Breast epithelium (tissue), 4 donors: ENCODE measurements at regions not wholly inside any gene's neighbourhood (a gene's known extent, or its start where the extent isn't known, plus 50 kb on each side); places are given as distances from the start of the nearest gene placed in this dataset.

Experiments used
- DNase-seq, 2 donors: peaks; one replicate each; pipeline ENCODE4 v3.0.0-alpha.2; 2019; ENCODE audit warnings: low spot score in 2 of 2
- H3K27ac ChIP-seq, 2 donors: fragments of 200-600 bp; sonication (generic) in 1 of 2; one replicate each; pipeline ENCODE4 v1.5.1; 2016 to 2019; ENCODE audit warnings: mild to moderate bottlenecking in 1 of 2
- H3K27me3 ChIP-seq, 2 donors: fragments of 200-600 bp; sonication (generic) in 1 of 2; one replicate each; pipeline versions ENCODE4 v1.5.1 to v1.6.0; 2017 to 2019; ENCODE audit warnings: control low read depth in 1 of 2, mild to moderate bottlenecking in 1 of 2
- H3K36me3 ChIP-seq: fragments of 200-600 bp; one replicate; pipeline ENCODE4 v1.5.1; 2019
- H3K4me1 ChIP-seq, 2 donors: fragments of 200-600 bp; sonication (generic); one replicate each; pipeline ENCODE4 v1.5.1; 2016 to 2019; ENCODE audit warnings: control low read depth in 1 of 2
- H3K4me3 ChIP-seq, 3 donors: fragments of 200-600 bp; sonication (generic); 1 replicate in 2 of 3; 2 replicates in 1 of 3; pipeline ENCODE4 v1.5.1; 2016 to 2019; ENCODE audit warnings: mild to moderate bottlenecking in 3 of 3, moderate library complexity in 2 of 3
- H3K9me3 ChIP-seq, 2 donors: fragments of 200-600 bp; sonication (generic) in 1 of 2; one replicate each; pipeline ENCODE4 v1.5.1; 2016 to 2019; ENCODE audit warnings: control low read depth in 1 of 2
- CTCF ChIP-seq, 3 donors: fragments of 450-650 bp; IDR thresholded peaks; one replicate each; pipeline ENCODE4 v1.5.1; 2016 to 2017; ENCODE audit warnings: antibody characterized with exemption in 3 of 3, mild to moderate bottlenecking in 3 of 3, moderate library complexity in 3 of 3
- POLR2A ChIP-seq: fragments of 450-650 bp; IDR thresholded peaks from one replicate; pipeline ENCODE4 v1.6.1; 2016; ENCODE audit warnings: antibody characterized with exemption, mild to moderate bottlenecking, moderate library complexity
- POLR2AphosphoS5 ChIP-seq, 3 donors: sonication (generic); formaldehyde crosslinking; IDR thresholded peaks; one replicate each; pipeline ENCODE4 v1.6.1; 2017; ENCODE audit warnings: antibody characterized with exemption in 3 of 3
- intact Hi-C: fragments of 100-400 bp; cut with DNase I; formaldehyde crosslinking; loops from one replicate; pipeline ENCODE4 v1.15.1; 2023; ENCODE audit warnings: low total_unique reads

DNA sequence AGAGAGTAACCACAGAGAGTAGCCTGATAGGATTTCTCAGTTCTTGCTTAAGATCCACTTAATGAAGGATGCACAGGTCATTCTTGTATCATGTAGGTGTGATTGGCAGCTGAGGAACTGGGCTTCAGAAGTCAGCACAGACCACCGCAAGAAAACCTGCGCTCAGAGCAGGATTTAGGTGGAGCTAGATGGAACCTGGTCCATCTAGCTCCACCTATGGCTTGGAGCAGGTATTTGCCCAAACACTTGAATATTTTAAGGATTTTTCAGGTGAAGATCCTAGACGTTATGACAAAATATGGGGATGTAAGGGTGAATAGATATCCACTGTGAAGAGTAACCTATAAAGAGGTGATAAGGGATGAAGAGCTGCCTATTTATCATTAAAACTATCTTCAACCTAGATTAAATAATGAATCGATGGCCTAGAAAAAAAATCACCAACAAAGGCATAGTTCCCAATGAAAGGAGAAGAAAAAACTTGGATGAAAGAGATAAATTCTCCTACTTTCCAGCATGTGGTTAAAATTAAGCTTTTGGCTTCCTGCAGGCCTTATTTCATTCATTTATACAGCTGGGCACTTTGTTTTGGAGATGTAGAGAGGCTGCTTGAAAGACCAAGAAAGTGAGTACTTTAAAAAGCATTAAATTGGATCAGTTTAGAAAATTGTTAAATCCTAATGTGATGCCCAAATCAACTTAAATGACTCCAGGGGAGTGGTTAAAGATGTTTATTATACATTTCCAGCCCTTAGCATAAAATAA, 778.4 kb upstream of the GJE1 start:
- TF ChIP-seq POLR2A (no peak), CTCF (IDR thresholded peaks at IDR 0.05) (no peak), POLR2AphosphoS5 (IDR thresholded peaks at IDR 0.05) (no peak)
- H3K27ac ChIP-seq: no peak overlapping the region
- no peak overlapping the region for H3K4me3 ChIP-seq
- intact Hi-C loops: no loop called here
- no peaks in the 10 kb centered on the region for H3K4me1 ChIP-seq
- no peak for DNase-seq
- peaks cover 0 to 6% of the 10 kb centered on the region in 2 donors for H3K9me3 ChIP-seq
- H3K36me3 ChIP-seq: no peaks in the 10 kb centered on the region
- H3K27me3 ChIP-seq: no peaks in the 10 kb centered on the region

DNA sequence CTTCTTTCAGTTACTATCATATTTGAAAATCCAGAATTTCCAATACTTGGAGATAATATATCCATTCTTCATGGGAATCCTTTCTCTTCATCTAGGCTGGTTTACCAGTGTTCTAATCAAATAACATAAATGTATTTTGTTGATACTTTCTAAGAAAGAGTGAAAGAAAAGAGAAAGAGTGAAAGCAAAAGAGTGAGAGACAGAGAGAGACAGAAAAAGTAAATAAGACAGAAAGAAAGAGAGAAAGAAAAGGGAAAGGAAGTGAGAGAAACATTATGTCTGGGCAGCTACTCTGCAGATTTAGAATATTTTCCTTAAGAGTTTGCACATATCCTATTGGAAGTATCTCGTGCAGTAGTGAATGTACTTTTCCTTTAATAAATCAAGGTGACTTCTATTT, 781.0 kb upstream of the GJE1 start:
- Histone ChIP-seq H3K9me3 (no peaks in the 10 kb centered on the region), H3K36me3 (no peaks in the 10 kb centered on the region), H3K27me3 (no peaks in the 10 kb centered on the region), H3K4me3 (no peak overlapping the region), H3K4me1 (no peaks in the 10 kb centered on the region), H3K27ac (no peak overlapping the region)
- TF ChIP-seq POLR2A (no peak), CTCF (IDR thresholded peaks at IDR 0.05) (no peak)
- intact Hi-C loops: no loop called here
- no peak for DNase-seq

DNA sequence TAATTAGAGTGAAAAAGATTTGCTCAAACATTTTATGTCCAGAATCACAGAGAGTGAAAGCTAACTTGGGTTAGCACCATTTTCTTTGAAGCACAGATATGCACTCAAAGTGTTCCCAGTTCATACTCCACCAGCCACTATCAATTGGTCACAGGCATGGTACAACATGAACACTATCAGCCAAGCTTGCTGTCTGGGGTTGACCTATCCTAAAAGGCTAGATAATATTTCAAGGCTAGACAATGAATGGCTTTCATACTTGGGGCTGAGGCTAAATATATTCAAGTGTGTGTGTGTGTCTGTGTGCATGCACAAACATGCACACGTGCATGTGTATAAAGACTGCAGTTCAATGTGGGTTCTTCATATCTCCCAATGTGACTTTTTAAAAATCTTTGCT, 783.0 kb upstream of the GJE1 start:
- no peak for DNase-seq
- intact Hi-C loops: no loop called here
- no peak for TF ChIP-seq POLR2A
- no peak for TF ChIP-seq POLR2AphosphoS5 (IDR thresholded peaks at IDR 0.05)
- no peak for TF ChIP-seq CTCF (IDR thresholded peaks at IDR 0.05)

GRCh38 chr6:141347906-141348492, 784.7 kb upstream of the GJE1 start:
- DNase-seq: no peak
- H3K27me3 ChIP-seq: no peaks in the 10 kb centered on the region
- TF ChIP-seq POLR2A (no peak), CTCF (IDR thresholded peaks at IDR 0.05) (no peak), POLR2AphosphoS5 (IDR thresholded peaks at IDR 0.05) (no peak)
- H3K27ac ChIP-seq: no peak overlapping the region
- intact Hi-C loops: no loop called here
- H3K4me3 ChIP-seq: no peak overlapping the region
- H3K9me3 ChIP-seq: no peaks in the 10 kb centered on the region
- no peaks in the 10 kb centered on the region for H3K36me3 ChIP-seq
- H3K4me1 ChIP-seq: no peaks in the 10 kb centered on the region

More for the DNA sequence above, 783.0 kb upstream of the GJE1 start:
- Histone ChIP-seq H3K27me3 (no peaks in the 10 kb centered on the region), H3K9me3 (no peaks in the 10 kb centered on the region), H3K4me1 (no peaks in the 10 kb centered on the region), H3K36me3 (no peaks in the 10 kb centered on the region), H3K27ac (no peak overlapping the region), H3K4me3 (no peak overlapping the region)

- Histone ChIP-seq H3K4me3 (no peak overlapping the region), H3K36me3 (no peaks in the 10 kb centered on the region), H3K27ac (no peak overlapping the region), H3K9me3 (no peaks in the 10 kb centered on the region), H3K4me1 (no peaks in the 10 kb centered on the region), H3K27me3 (no peaks in the 10 kb centered on the region)
- TF ChIP-seq POLR2AphosphoS5 (IDR thresholded peaks at IDR 0.05): no peak
- no peak for TF ChIP-seq CTCF (IDR thresholded peaks at IDR 0.05)
- TF ChIP-seq POLR2A: no peak
- DNase-seq: no peak
- intact Hi-C loops: no loop called here
These were observed 785.6 kb upstream of the GJE1 start for GRCh38 chr6:141347086-141347485.
